Vagina (tissue), 2 donors: ENCODE measurements at regions not wholly inside any gene's neighbourhood (a gene's known extent, or its start where the extent isn't known, plus 50 kb on each side); places are given as distances from the start of the nearest gene placed in this dataset.

Experiments
- CTCF ChIP-seq, 3 experiments: fragments of 450-650 bp in 2 of 3; fragments of 200-600 bp in 1 of 3; sonication (generic) in 1 of 3; IDR thresholded peaks; one replicate each; pipeline ENCODE4 v1.5.1; 2017 to 2019; ENCODE audit warnings: antibody characterized with exemption in 3 of 3, mild to moderate bottlenecking in 2 of 3, moderate library complexity in 2 of 3
- POLR2A ChIP-seq, 2 donors: fragments of 450-650 bp; IDR thresholded peaks; one replicate each; pipeline ENCODE4 v1.6.1; 2017; ENCODE audit warnings: antibody characterized with exemption in 2 of 2, mild to moderate bottlenecking in 2 of 2, moderate library complexity in 2 of 2

GRCh38 chr2:107338571-107338970, 452.6 kb upstream of the ST6GAL2 start:
- TF ChIP-seq CTCF (IDR thresholded peaks at IDR 0.05) (no peak), POLR2A (IDR thresholded peaks at IDR 0.05) (no peak)
